ENCODE measurements at regions not wholly inside any gene's neighbourhood (a gene's known extent, or its start where the extent isn't known, plus 50 kb on each side); places are given as distances from the start of the nearest gene placed in this dataset.
"Not testable (repeated sequence)": the region's sequence is repeated elsewhere in the genome, so short reads cannot be mapped to it uniquely, and the experiment has no call there.

- no peak for DNase-seq
Observed at GRCh38 chr20:53764415-53764800, 170.8 kb upstream of the ZNF217 start.

DNA sequence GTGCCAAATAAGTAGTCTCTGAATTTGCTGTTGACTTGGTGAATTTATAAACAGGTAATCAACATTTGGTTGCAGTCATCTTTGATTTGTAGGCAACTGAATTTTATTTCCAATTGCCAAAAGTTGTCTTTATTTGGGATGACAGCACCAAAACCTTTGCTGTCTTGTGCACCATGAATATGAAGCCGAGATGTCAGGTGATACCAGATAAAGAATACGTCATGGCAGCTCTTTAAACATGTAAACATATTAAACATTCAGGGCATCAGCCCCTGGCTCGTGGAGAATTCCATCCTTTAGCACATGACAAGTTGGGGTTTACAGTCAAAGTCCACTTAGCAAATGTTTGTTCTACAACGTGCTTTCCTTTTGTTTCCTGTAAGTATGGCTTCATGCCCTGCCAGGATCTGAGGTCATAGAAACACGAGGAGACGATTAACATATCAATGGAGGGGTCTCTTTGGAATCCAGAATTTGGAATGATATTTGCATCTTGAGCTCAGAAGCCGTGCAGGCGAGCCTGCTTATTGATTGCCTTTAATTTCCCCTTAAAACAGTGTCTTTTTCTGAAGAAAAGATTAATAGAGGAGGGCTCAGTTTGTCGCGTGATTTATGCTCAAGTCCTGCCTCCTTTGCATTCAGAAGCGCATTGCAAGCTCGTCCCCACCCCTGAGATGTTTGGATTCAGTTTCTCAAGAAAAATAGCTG, 170.2 kb upstream of the ZNF217 start:
- no peak for DNase-seq

GRCh38 chr20:53762423-53762798, 168.8 kb upstream of the ZNF217 start:
- DNase-seq: not testable (repeated sequence)

DNA sequence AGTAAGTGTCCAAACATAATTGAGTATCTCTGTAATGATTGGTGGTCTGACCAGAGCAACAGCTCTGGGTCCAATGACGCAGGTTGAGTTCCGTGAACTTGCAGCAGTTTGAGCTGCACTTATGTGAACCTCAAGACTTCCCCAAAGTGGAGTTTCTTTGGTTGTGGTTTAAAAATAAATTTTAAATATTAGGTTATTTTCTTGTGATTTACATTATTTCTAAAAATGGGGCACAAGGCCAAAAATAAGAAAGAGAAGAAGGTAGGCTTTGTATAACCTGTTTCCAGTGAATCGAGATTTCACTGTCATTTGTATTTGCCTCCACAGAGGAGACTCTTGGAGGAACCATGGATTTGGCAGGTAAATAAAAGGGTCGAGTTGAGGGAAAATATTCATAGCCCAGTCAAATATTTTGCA, 166.4 kb upstream of the ZNF217 start:
- DNase-seq: no peak

DNA sequence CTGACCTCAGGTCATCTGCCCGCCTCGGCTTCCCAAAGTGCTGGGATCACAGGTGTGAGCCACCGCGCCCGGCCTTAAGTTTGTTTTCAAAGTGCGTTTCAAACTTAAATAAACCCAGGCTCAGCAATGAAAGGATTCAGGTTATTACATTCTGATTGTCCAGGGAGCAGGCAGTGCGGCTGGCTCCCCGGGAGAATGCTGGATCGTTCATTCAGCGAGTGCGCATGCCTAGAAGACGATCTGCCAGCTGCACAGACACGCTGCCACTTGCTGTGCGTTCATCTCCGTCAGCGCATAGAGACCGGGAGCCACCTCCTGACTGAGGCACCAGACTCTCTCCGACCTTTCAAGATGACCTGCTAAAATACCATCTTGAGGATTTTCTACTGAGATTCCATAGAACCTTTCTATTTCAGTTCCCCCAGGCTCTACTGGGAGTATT, 163.9 kb upstream of the ZNF217 start:
- DNase-seq: no peak

- DNase-seq: no peak
Observed at GRCh38 chr20:53755733-53756531, 162.3 kb upstream of the ZNF217 start.

- DNase-seq: no peak
Observed at GRCh38 chr20:53753880-53754459, 160.3 kb upstream of the ZNF217 start.

DNA sequence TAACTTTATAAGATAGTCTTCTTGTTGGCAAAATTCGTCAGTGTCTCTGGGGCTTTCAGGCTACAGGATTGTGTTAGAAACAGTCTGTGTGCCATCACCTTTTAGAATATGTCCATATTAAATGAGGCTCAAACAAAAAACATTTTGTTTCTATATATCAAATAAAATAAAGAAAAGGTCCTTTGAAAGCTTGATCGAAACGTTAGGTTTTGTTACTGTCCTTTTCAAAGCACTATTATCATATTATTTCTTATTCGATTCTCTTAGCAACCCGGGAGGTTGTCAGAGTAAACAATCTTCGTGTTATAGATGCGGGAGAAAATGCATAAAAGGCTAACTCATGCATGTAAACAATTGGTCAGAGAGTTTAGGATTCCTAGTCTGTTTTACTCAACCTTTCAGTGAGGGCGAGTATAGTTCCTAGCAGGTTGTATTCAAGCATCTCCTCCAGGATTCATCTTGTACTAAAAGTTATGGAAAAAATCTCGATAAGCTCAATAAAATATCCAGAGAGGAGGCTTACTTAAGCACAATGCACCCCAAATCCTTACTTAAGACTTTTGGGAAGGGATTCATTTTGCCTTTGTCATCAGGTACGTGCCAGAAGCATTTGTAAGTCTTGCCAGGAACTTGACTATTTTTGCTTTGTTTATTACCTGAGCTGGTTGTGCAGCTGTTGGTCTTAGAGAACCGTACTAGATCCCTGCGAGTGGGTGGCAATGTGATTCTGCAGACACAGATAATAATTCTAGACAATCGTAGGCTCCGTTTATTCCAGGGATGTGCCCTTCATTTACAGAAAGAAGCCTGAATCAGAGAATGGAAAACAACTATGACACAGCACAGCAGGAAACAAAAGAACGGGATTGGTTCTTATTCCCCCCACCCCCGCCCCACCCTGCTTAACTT, 159.6 kb upstream of the ZNF217 start:
- no peak for DNase-seq

GRCh38 chr20:53752583-53752970, 158.9 kb upstream of the ZNF217 start:
- DNase-seq: no peak

- DNase-seq: no peak
Observed at GRCh38 chr20:53751620-53752318, 158.1 kb upstream of the ZNF217 start.

- DNase-seq: peak; percentile 31
Observed at GRCh38 chr20:53750827-53751619, 157.4 kb upstream of the ZNF217 start.

GRCh38 chr20:53749499-53749898, 155.9 kb upstream of the ZNF217 start:
- no peak for DNase-seq

DNA sequence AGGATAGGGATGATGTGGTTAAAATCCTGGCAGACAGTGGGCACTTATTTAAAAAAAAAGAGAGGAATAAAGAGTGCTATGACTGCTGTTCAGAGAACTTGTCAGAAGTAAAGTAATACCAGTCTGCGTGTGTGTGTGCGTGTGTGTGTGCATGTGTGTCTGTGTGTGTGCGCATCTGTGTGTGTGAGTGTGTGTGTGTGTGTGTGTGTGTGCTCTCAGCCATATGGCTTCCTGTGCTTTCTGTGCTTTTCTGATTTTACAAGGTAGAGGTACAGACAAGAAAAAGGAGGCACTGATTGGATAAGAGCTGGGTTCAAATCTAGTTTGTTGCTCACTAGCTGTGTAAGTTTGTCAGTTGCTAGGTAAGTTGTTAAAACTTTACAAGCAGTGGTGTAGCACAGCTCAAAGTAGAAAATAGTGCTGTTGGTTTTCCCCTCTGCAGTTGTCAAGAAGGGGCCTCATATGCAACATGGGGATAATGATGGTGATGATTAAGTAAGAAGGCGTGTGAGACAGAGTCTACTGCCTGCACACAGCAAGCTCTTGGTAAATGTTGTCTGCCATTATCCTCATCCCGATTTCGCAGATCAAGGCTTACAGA, 155.3 kb upstream of the ZNF217 start:
- DNase-seq: no peak

DNA sequence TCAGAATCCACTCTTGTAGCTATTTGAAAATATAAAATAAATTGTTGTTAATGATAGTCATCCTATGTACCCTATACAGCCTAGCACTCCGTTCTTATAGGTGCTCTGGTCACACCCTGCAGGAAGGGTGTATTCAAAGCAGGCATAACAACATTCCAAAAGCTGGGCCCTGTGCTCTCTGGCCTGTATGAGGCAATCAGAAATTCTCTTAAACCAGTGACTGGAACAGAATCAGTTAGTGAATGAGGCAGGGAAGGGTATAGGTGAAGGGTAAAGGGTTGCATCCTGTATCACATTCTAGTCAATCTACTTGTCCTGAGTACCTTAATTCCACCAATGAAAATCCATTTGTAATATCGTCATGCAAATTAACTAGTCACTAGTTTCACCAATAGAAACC, 154.5 kb upstream of the ZNF217 start:
- no peak for DNase-seq

DNA sequence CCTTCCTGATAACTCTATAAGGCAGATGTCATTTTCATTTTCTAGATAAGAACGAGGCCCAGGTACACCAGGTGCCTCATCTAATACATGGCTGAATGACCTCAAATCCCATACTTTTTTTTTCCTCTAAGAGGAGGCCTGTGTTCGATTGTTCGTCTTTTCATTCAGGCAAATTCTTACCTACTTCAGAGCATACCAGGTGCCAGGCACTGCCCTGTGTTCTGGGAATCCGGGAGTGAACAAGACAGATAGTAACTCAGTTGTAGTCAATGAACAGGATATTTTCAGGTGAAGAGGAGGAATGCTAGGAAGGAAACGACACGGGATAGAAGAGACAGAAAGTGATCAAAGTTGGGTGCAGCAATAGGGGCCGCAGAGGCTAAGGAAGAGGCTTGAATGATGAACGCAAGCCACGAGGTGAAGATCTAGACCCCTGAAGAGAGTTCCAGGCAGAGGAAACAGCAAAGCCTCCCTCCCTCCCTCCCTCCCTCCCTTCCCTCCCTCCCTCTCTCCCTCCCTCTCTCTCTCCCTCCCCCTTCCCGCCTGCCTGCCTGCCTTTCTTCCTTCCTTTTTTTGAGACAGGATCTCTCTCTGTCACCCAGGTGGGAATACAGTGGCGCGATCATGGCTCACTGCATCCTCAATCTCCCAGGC, 150.1 kb upstream of the ZNF217 start:
- DNase-seq: no peak

- DNase-seq: no peak
Observed at GRCh38 chr20:53742685-53743081, 149.0 kb upstream of the ZNF217 start.

DNA sequence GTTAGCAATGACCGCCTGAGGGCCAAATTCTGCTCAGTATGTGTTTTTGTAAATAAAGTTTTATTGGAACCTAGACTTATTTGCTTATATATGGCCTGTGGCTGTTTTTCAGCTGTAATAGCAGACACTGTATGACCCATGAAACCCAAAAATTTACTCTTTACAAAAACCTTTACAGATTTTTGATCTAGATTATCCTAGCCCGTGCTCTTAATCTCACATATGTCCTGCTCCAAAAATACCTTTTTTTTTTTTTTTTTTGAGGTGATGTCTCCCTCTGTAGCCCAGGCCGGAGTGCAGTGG, 148.0 kb upstream of the ZNF217 start:
- DNase-seq: no peak

- no peak for DNase-seq
Observed at GRCh38 chr20:53739799-53740785, 146.5 kb upstream of the ZNF217 start.

All from activated T-cell treated with anti-CD3 and anti-CD28 coated beads, Interleukin-2, amount 50 U/mL, for 1 hour (primary cell).